ENCODE measurements at regions not wholly inside any gene's neighbourhood (a gene's known extent, or its start where the extent isn't known, plus 50 kb on each side); places are given as distances from the start of the nearest gene placed in this dataset.

- no peaks in the 10 kb centered on the region for H3K4me1 Mint-ChIP-seq
- no peaks in the 10 kb centered on the region for H3K36me3 Mint-ChIP-seq (ENCODE audit: low read depth)
- no peak overlapping the region for H3K4me3 Mint-ChIP-seq
- H3K27ac Mint-ChIP-seq = no peak overlapping the region
- H3K9me3 Mint-ChIP-seq = no peaks in the 10 kb centered on the region
- ChIA-PET POLR2A (no interaction called here), CTCF (no interaction called here)
- H3K27me3 Mint-ChIP-seq = peaks cover 11% of the 10 kb centered on the region
- DNase-seq = no peak
Measured at GRCh38 chr3:132787616-132788300, 65.5 kb upstream of the NPHP3 start.

- no peaks in the 10 kb centered on the region for H3K9me3 Mint-ChIP-seq
- ChIA-PET POLR2A (no interaction called here), CTCF (no interaction called here)
- H3K4me1 Mint-ChIP-seq = no peaks in the 10 kb centered on the region
- peaks cover 11% of the 10 kb centered on the region for H3K27me3 Mint-ChIP-seq
- no peaks in the 10 kb centered on the region for H3K36me3 Mint-ChIP-seq (ENCODE audit: low read depth)
- H3K27ac Mint-ChIP-seq = no peak overlapping the region
- DNase-seq = no peak
- no peak overlapping the region for H3K4me3 Mint-ChIP-seq
Measured at GRCh38 chr3:132786890-132787289, 64.7 kb upstream of the NPHP3 start.

GRCh38 chr3:132785292-132785691, 63.1 kb upstream of the NPHP3 start:
- ChIA-PET CTCF (no interaction called here), POLR2A (no interaction called here)
- Mint-ChIP-seq H3K9me3 (no peaks in the 10 kb centered on the region), H3K4me3 (no peak overlapping the region), H3K27ac (no peak overlapping the region), H3K4me1 (no peaks in the 10 kb centered on the region), H3K36me3 (ENCODE audit: low read depth) (no peaks in the 10 kb centered on the region), H3K27me3 (peaks cover 10% of the 10 kb centered on the region)
- no peak for DNase-seq

GRCh38 chr3:132784502-132785025, 62.4 kb upstream of the NPHP3 start:
- Mint-ChIP-seq H3K9me3 (no peaks in the 10 kb centered on the region), H3K4me3 (no peak overlapping the region), H3K27me3 (peaks cover 12% of the 10 kb centered on the region), H3K27ac (no peak overlapping the region), H3K4me1 (no peaks in the 10 kb centered on the region), H3K36me3 (ENCODE audit: low read depth) (no peaks in the 10 kb centered on the region)
- ChIA-PET POLR2A (no interaction called here), CTCF (no interaction called here)
- no peak for DNase-seq

GRCh38 chr3:132783152-132783551, 60.9 kb upstream of the NPHP3 start:
- POLR2A ChIA-PET = no interaction called here
- peaks cover 14% of the 10 kb centered on the region for H3K27me3 Mint-ChIP-seq
- no peak overlapping the region for H3K4me3 Mint-ChIP-seq
- no peak overlapping the region for H3K27ac Mint-ChIP-seq
- H3K36me3 Mint-ChIP-seq (ENCODE audit: low read depth) = no peaks in the 10 kb centered on the region
- no peak for DNase-seq
- H3K4me1 Mint-ChIP-seq = no peaks in the 10 kb centered on the region
- CTCF ChIA-PET = no interaction called here
- H3K9me3 Mint-ChIP-seq = no peaks in the 10 kb centered on the region

- H3K36me3 Mint-ChIP-seq (ENCODE audit: low read depth) = no peaks in the 10 kb centered on the region
- H3K4me1 Mint-ChIP-seq = no peaks in the 10 kb centered on the region
- ChIA-PET CTCF (no interaction called here), POLR2A (no interaction called here)
- no peaks in the 10 kb centered on the region for H3K9me3 Mint-ChIP-seq
- H3K27me3 Mint-ChIP-seq = peaks cover 15% of the 10 kb centered on the region
- no peak overlapping the region for H3K27ac Mint-ChIP-seq
- no peak overlapping the region for H3K4me3 Mint-ChIP-seq
- DNase-seq = no peak
Measured at GRCh38 chr3:132781922-132782321, 59.7 kb upstream of the NPHP3 start.

GRCh38 chr3:132777171-132777570, 55.0 kb upstream of the NPHP3 start:
- Mint-ChIP-seq H3K36me3 (ENCODE audit: low read depth) (no peaks in the 10 kb centered on the region), H3K9me3 (no peaks in the 10 kb centered on the region), H3K4me1 (peaks cover 9% of the 10 kb centered on the region), H3K27me3 (peaks cover 10% of the 10 kb centered on the region), H3K27ac (no peak overlapping the region), H3K4me3 (no peak overlapping the region)
- POLR2A ChIA-PET = no interaction called here
- CTCF ChIA-PET = no interaction called here
- DNase-seq = no peak

- CTCF ChIA-PET = no interaction called here
- peaks cover 10% of the 10 kb centered on the region for H3K4me1 Mint-ChIP-seq
- POLR2A ChIA-PET = no interaction called here
- H3K9me3 Mint-ChIP-seq = no peaks in the 10 kb centered on the region
- H3K36me3 Mint-ChIP-seq (ENCODE audit: low read depth) = no peaks in the 10 kb centered on the region
- H3K4me3 Mint-ChIP-seq = no peak overlapping the region
- DNase-seq = no peak
- no peak overlapping the region for H3K27ac Mint-ChIP-seq
- H3K27me3 Mint-ChIP-seq = peaks cover 7% of the 10 kb centered on the region
Measured at GRCh38 chr3:132773071-132773619, 50.9 kb upstream of the NPHP3 start.

- no peak for DNase-seq
- Mint-ChIP-seq H3K27me3 (peaks cover 5% of the 10 kb centered on the region), H3K27ac (no peak overlapping the region), H3K36me3 (ENCODE audit: low read depth) (no peaks in the 10 kb centered on the region), H3K4me3 (no peak overlapping the region), H3K9me3 (no peaks in the 10 kb centered on the region), H3K4me1 (peaks cover 10% of the 10 kb centered on the region)
- ChIA-PET CTCF (no interaction called here), POLR2A (no interaction called here)
Measured at GRCh38 chr3:132772252-132772651, 50.0 kb upstream of the NPHP3 start.

Data from activated CD4-positive, alpha-beta memory T cell treated with anti-CD3 and anti-CD28 coated beads, Interleukin-2, amount 10 ng/mL, durations not matched to agents 7 days and 5 days (primary cell).